Natural killer cell (primary cell): ENCODE measurements at regions not wholly inside any gene's neighbourhood (a gene's known extent, or its start where the extent isn't known, plus 50 kb on each side); places are given as distances from the start of the nearest gene placed in this dataset.

ENCODE experiments used
- ATAC-seq, 3 donors: fragments of 150-1000 bp in 2 of 3; fragments of 200-7000 bp in 1 of 3; cut with Tn5 transposase; 1 replicate in 1 of 3; 2 replicates in 2 of 3; pipeline ENCODE4 v1.10.0; 2021; ENCODE audit warnings: mild to moderate bottlenecking in 2 of 3, moderate library complexity in 2 of 3
- DNase-seq, 2 donors: peaks; one replicate each; pipeline versions ENCODE4 v3.0.0 to v3.0.0-alpha.2; 2013 to 2021; ENCODE audit warnings: mixed read lengths in 1 of 2
- H3K27ac ChIP-seq: one replicate; pipeline ENCODE4 v1.5.1; 2013; ENCODE audit warnings: mild to moderate bottlenecking, low read length
- H3K27me3 ChIP-seq: one replicate; pipeline ENCODE4 v1.6.1; 2013; ENCODE audit warnings: low read length; ENCODE audit not compliant: control insufficient read depth, insufficient read depth
- H3K36me3 ChIP-seq: one replicate; pipeline ENCODE4 v1.6.1; 2013; ENCODE audit warnings: low read length; ENCODE audit not compliant: control insufficient read depth, insufficient read depth
- H3K4me1 ChIP-seq: one replicate; pipeline ENCODE4 v1.6.1; 2013; ENCODE audit warnings: low read length; ENCODE audit not compliant: control insufficient read depth, insufficient read depth
- H3K4me3 ChIP-seq: one replicate; pipeline ENCODE4 v1.5.1; 2013; ENCODE audit warnings: low read length
- H3K9me3 ChIP-seq: one replicate; pipeline ENCODE4 v1.6.1; 2013; ENCODE audit warnings: low read length; ENCODE audit not compliant: control insufficient read depth, insufficient read depth
- H3K27ac Mint-ChIP-seq, 2 donors: one replicate each; pipeline ENCODE4 v1.8.0; 2022; ENCODE audit warnings: mild to moderate bottlenecking in 2 of 2, mixed read lengths in 2 of 2, moderate library complexity in 1 of 2
- H3K27me3 Mint-ChIP-seq, 2 donors: one replicate each; pipeline ENCODE4 v1.8.0; 2022; ENCODE audit warnings: low read depth in 2 of 2, mixed read lengths in 2 of 2
- H3K36me3 Mint-ChIP-seq: one replicate; pipeline ENCODE4 v1.8.0; 2022; ENCODE audit warnings: mixed read lengths
- H3K4me1 Mint-ChIP-seq, 2 donors: one replicate each; pipeline ENCODE4 v1.8.0; 2022; ENCODE audit warnings: mixed read lengths in 2 of 2
- H3K4me3 Mint-ChIP-seq: one replicate; pipeline ENCODE4 v1.8.0; 2022; ENCODE audit warnings: mild to moderate bottlenecking, moderate library complexity, mixed read lengths
- H3K9me3 Mint-ChIP-seq, 2 donors: one replicate each; pipeline ENCODE4 v1.8.0; 2022; ENCODE audit warnings: mixed read lengths in 2 of 2
- CTCF ChIP-seq: fragments of 200-600 bp; IDR thresholded peaks from one replicate; pipeline ENCODE4 v1.8.0; 2022; ENCODE audit warnings: antibody characterized with exemption
- WGBS: methylation state at CpG from one replicate; pipeline ENCODE4 v1.1.7; 2013; ENCODE audit warnings: missing lambda C conversion rate; ENCODE audit not compliant: insufficient coverage; 5-methylcytosine and 5-hydroxymethylcytosine counted together
- intact Hi-C: fragments of 100-400 bp; cut with micrococcal nuclease; formaldehyde crosslinking; loops from one replicate; pipeline ENCODE4 v1.14.2; 2022

- intact Hi-C loops = no loop called here
- Histone ChIP-seq H3K4me1 (no peaks in the 10 kb centered on the region), H3K27me3 (no peaks in the 10 kb centered on the region), H3K9me3 (no peaks in the 10 kb centered on the region), H3K36me3 (no peaks in the 10 kb centered on the region), H3K27ac (no peak overlapping the region), H3K4me3 (no peak overlapping the region)
- no peak overlapping the region for H3K27ac Mint-ChIP-seq
- no peak for DNase-seq
- H3K27me3 Mint-ChIP-seq = peaks cover 12 to 13% of the 10 kb centered on the region in 2 donors
- no peak overlapping the region for H3K4me3 Mint-ChIP-seq
- H3K9me3 Mint-ChIP-seq = peaks cover 0 to 3% of the 10 kb centered on the region in 2 donors
- no peaks in the 10 kb centered on the region for H3K4me1 Mint-ChIP-seq
- H3K36me3 Mint-ChIP-seq = no peaks in the 10 kb centered on the region
- WGBS = 66% methylated on average over 10 of the region's 10 CpGs
- TF ChIP-seq CTCF = no peak
- no peak for ATAC-seq
Measured at GRCh38 chr7:23956772-23957576, 247.0 kb downstream of the STK31 start.

GRCh38 chr7:23959821-23960220, 249.8 kb downstream of the STK31 start:
- ATAC-seq (no peak), DNase-seq (no peak)
- Mint-ChIP-seq H3K9me3 (peaks cover 0 to 3% of the 10 kb centered on the region in 2 donors), H3K4me1 (no peaks in the 10 kb centered on the region), H3K36me3 (no peaks in the 10 kb centered on the region), H3K4me3 (no peak overlapping the region), H3K27ac (no peak overlapping the region), H3K27me3 (peaks cover 9 to 13% of the 10 kb centered on the region in 2 donors)
- H3K36me3 ChIP-seq = no peaks in the 10 kb centered on the region
- no peaks in the 10 kb centered on the region for H3K4me1 ChIP-seq
- 82% methylated on average over 3 of the region's 3 CpGs for WGBS
- no peaks in the 10 kb centered on the region for H3K27me3 ChIP-seq
- TF ChIP-seq CTCF = no peak
- no peaks in the 10 kb centered on the region for H3K9me3 ChIP-seq
- intact Hi-C loops = no loop called here
- H3K27ac ChIP-seq = no peak overlapping the region
- no peak overlapping the region for H3K4me3 ChIP-seq

- no peaks in the 10 kb centered on the region for H3K36me3 Mint-ChIP-seq
- H3K9me3 ChIP-seq = no peaks in the 10 kb centered on the region
- H3K9me3 Mint-ChIP-seq = peaks cover 0 to 3% of the 10 kb centered on the region in 2 donors
- no peak for ATAC-seq
- intact Hi-C loops = no loop called here
- no peak overlapping the region for H3K4me3 ChIP-seq
- no peak for TF ChIP-seq CTCF
- no peaks in the 10 kb centered on the region for H3K4me1 ChIP-seq
- H3K36me3 ChIP-seq = no peaks in the 10 kb centered on the region
- H3K4me1 Mint-ChIP-seq = no peaks in the 10 kb centered on the region
- no peak for DNase-seq
- no peak overlapping the region for H3K27ac ChIP-seq
- 76% methylated on average over 2 of the region's 2 CpGs for WGBS
- no peak overlapping the region for H3K27ac Mint-ChIP-seq
- no peak overlapping the region for H3K4me3 Mint-ChIP-seq
- no peaks in the 10 kb centered on the region for H3K27me3 ChIP-seq
- H3K27me3 Mint-ChIP-seq = peaks cover 9 to 13% of the 10 kb centered on the region in 2 donors
Measured at GRCh38 chr7:23960361-23960760, 250.3 kb downstream of the STK31 start.
